ENCODE measurements at regions not wholly inside any gene's neighbourhood (a gene's known extent, or its start where the extent isn't known, plus 50 kb on each side); places are given as distances from the start of the nearest gene placed in this dataset.

- TF ChIP-seq BDP1 (IDR thresholded peaks at IDR 0.05; ENCODE audit: insufficient read depth, insufficient read length) (no peak), HNRNPH1 (optimal IDR thresholded peaks at IDR 0.05; ENCODE audit: low read depth, low read length) (no peak), ATF7 (IDR thresholded peaks at IDR 0.05) (peak; percentile 63), ZNF655 (CRISPR knock-in tag; IDR thresholded peaks at IDR 0.05) (no peak), STAT5B (CRISPR knock-in tag; IDR thresholded peaks at IDR 0.05) (no peak), KDM4B (IDR thresholded peaks at IDR 0.05; ENCODE audit: borderline replicate concordance in 2 of 2, low read depth in 1 of 2) (peak in 1 of 2 experiments; percentile 60; a peak in 1 of 4 replicates), CREB3L1 (IDR thresholded peaks at IDR 0.05; ENCODE audit: borderline replicate concordance, low read depth) (peak; percentile 42; the same call in 1 of the 2 replicates), ZNF551 (CRISPR knock-in tag; IDR thresholded peaks at IDR 0.05) (no peak), ZFP91 (CRISPR knock-in tag; IDR thresholded peaks at IDR 0.05) (no peak), ETV5 (CRISPR knock-in tag; IDR thresholded peaks at IDR 0.05; ENCODE audit: low read depth) (no peak), TEAD4 (IDR thresholded peaks at IDR 0.05; ENCODE audit: low read length) (no peak), TEAD4 (CRISPR knock-in tag; IDR thresholded peaks at IDR 0.05; ENCODE audit: borderline replicate concordance) (no peak), EWSR1 (IDR thresholded peaks at IDR 0.05; ENCODE audit: borderline replicate concordance, low read depth, partially characterized antibody) (no peak), ZBED1 (IDR thresholded peaks at IDR 0.05) (no peak), CTCFL (IDR thresholded peaks at IDR 0.05; ENCODE audit: borderline replicate concordance, insufficient read depth, low read depth, low read length, poor library complexity, severe bottlenecking) (peak; percentile 95), ZNF561 (CRISPR knock-in tag; conservative IDR thresholded peaks at IDR 0.05) (no peak), KDM5B (IDR thresholded peaks at IDR 0.05; ENCODE audit: insufficient replicate concordance, low read depth, low read length) (peak; percentile 97), TFAP4 (CRISPR knock-in tag; IDR thresholded peaks at IDR 0.05; ENCODE audit: borderline replicate concordance) (0 out of 2 replicates have a peak, but pooled peaks have one; percentile 5), SAFB (IDR thresholded peaks at IDR 0.05; ENCODE audit: borderline replicate concordance, low read depth, low read length) (no peak)
Measured at GRCh38 chr15:97875513-97876280, 84.8 kb upstream of the ARRDC4 start (continued).

All from K562 (cell line).